PC-3 (cell line): ENCODE measurements at regions not wholly inside any gene's neighbourhood (a gene's known extent, or its start where the extent isn't known, plus 50 kb on each side); places are given as distances from the start of the nearest gene placed in this dataset.

Experiments used
- ATAC-seq: fragments of 200-7000 bp; cut with Tn5 transposase; 2 replicates; pipeline ENCODE4 v1.9.1; 2020; ENCODE audit warnings: mild to moderate bottlenecking, moderate library complexity
- BruUV-seq: library from RNA; stranded (reverse); fragments of 400-500 nt; replicated peaks from 2 replicates; lab custom pipeline; 2021; lab: Mats Ljungman, UMichigan
- CTCF ChIA-PET: fragments of 300-600 bp; sonication (Branson Sonifier 250); formaldehyde crosslinking; loops from one replicate; lab custom pipeline; 2022; ENCODE audit warnings: antibody characterized with exemption; lab: Charles Lee
- POLR2A ChIA-PET: fragments of 300-600 bp; sonication (Branson Sonifier 250); formaldehyde crosslinking; loops from one replicate; lab custom pipeline; 2022; ENCODE audit warnings: antibody characterized with exemption; ENCODE audit not compliant: unreplicated experiment; lab: Charles Lee
- DNase-seq: peaks from one replicate; pipeline ENCODE4 v3.0.0-alpha.2; 2015
- H2AFZ ChIP-seq: fragments of 300-600 bp; sonication (generic); 2 replicates; pipeline ENCODE4 v1.6.0; 2016; ENCODE audit warnings: antibody characterized with exemption, low read length
- H3F3A ChIP-seq: fragments of 300-600 bp; sonication (generic); one replicate; pipeline ENCODE4 v1.6.0; 2017; ENCODE audit warnings: antibody characterized with exemption, low read length, control low read depth, mild to moderate bottlenecking; ENCODE audit not compliant: unreplicated experiment
- H3K27ac ChIP-seq: fragments of 300-600 bp; sonication (generic); 2 replicates; pipeline ENCODE4 v1.5.1; 2016; ENCODE audit warnings: mild to moderate bottlenecking, low read length
- H3K27me3 ChIP-seq: fragments of 300-600 bp; sonication (generic); 2 replicates; pipeline ENCODE4 v1.6.1; 2016; ENCODE audit warnings: low read length, mixed read lengths
- H3K36me3 ChIP-seq: fragments of 300-600 bp; sonication (generic); 2 replicates; pipeline ENCODE4 v1.6.1; 2016; ENCODE audit warnings: low read depth, mixed run types, low read length, mixed read lengths
- H3K4me1 ChIP-seq: fragments of 300-600 bp; sonication (generic); 2 replicates; pipeline ENCODE4 v1.5.1; 2016; ENCODE audit warnings: low read length; ENCODE audit not compliant: insufficient read depth
- H3K4me2 ChIP-seq: fragments of 300-600 bp; sonication (generic); 2 replicates; pipeline ENCODE4 v1.6.0; 2016; ENCODE audit warnings: low read length
- H3K4me3 ChIP-seq: fragments of 300-600 bp; sonication (generic); 2 replicates; pipeline ENCODE4 v1.5.1; 2016; ENCODE audit warnings: mild to moderate bottlenecking, low read length, mixed read lengths
- H3K79me2 ChIP-seq: fragments of 300-600 bp; sonication (generic); 2 replicates; pipeline ENCODE4 v1.6.1; 2017; ENCODE audit warnings: low read length, mixed read lengths
- H3K9ac ChIP-seq: fragments of 300-600 bp; sonication (generic); 2 replicates; pipeline ENCODE4 v1.6.0; 2016; ENCODE audit warnings: mild to moderate bottlenecking, low read length
- H3K9me2 ChIP-seq: fragments of 300-600 bp; sonication (generic); replicated peaks from 2 replicates; pipeline ENCODE4 v1.6.1; 2016; ENCODE audit warnings: mixed run types, low read length, mixed read lengths
- H3K9me3 ChIP-seq: fragments of 300-600 bp; sonication (generic); 2 replicates; pipeline ENCODE4 v1.6.1; 2016; ENCODE audit warnings: low read length, mixed read lengths
- H4K20me1 ChIP-seq: fragments of 300-600 bp; sonication (generic); 2 replicates; pipeline ENCODE4 v1.6.1; 2016; ENCODE audit warnings: low read length, mixed read lengths
- EZH2 ChIP-seq: fragments of 300-600 bp; sonication (generic); IDR thresholded peaks from one replicate; pipeline ENCODE4 v1.6.1; 2017; ENCODE audit warnings: antibody characterized with exemption, mild to moderate bottlenecking, low read length; ENCODE audit not compliant: unreplicated experiment
- EZH2phosphoT487 ChIP-seq: fragments of 300-600 bp; sonication (generic); IDR thresholded peaks from 2 replicates; pipeline ENCODE4 v1.6.1; 2018; ENCODE audit warnings: mild to moderate bottlenecking, antibody characterized with exemption, low read length, borderline replicate concordance
- intact Hi-C: fragments of 100-400 bp; cut with micrococcal nuclease; formaldehyde crosslinking; loops from 2 replicates; pipeline ENCODE4 v1.9.0; 2023
- TF ChIP-seq, protein P1 (sequence below): fragments of 300-600 bp; sonication (generic); conservative IDR thresholded peaks from 2 replicates; pipeline ENCODE4 v1.5.1; 2017; ENCODE audit warnings: antibody characterized with exemption, low read depth, mild to moderate bottlenecking, low read length

DNA sequence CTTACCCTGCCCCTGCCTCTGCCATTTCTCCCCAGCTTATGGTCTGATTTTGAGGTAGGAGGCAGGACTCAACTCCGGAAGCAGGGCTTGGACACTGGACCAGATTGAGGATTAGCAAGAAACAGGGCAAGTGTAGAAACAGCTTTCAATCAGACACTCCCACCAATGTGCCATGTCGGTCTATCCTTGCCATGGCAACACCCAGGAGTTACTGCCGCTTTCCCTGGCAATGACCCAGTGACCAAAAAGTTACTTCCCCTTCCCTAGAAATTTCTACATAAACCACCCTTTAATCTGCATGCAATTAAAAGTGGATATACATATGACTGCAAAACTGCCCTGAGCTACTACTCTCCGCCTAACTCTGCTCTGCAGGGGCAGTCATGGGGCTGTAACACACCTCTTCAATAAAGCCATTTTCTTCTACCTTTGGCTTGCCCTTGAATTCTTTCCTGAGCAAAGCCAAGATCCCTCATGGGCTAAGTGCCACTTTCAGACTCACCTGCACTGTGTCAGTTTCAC lies 156.7 kb downstream of the LPIN1 start:
- Histone ChIP-seq H3K4me1 (no peaks in the 10 kb centered on the region), H3K9me3 (no peaks in the 10 kb centered on the region), H3K79me2 (no peaks in the 10 kb centered on the region), H4K20me1 (no peaks in the 10 kb centered on the region), H3K9ac (no peak overlapping the region), H3K36me3 (no peaks in the 10 kb centered on the region), H3K27ac (no peak overlapping the region), H3F3A (no peaks in the 10 kb centered on the region), H3K27me3 (no peaks in the 10 kb centered on the region), H3K9me2 (no peaks in the 10 kb centered on the region), H2AFZ (no peak overlapping the region), H3K4me2 (no peak overlapping the region), H3K4me3 (no peak overlapping the region)
- DNase-seq (no peak), ATAC-seq (no peak)
- POLR2A ChIA-PET = no interaction called here
- intact Hi-C loops = no loop called here
- TF ChIP-seq EZH2 = no peak
- no peak for TF ChIP-seq EZH2phosphoT487
- TF ChIP-seq, protein P1, sequence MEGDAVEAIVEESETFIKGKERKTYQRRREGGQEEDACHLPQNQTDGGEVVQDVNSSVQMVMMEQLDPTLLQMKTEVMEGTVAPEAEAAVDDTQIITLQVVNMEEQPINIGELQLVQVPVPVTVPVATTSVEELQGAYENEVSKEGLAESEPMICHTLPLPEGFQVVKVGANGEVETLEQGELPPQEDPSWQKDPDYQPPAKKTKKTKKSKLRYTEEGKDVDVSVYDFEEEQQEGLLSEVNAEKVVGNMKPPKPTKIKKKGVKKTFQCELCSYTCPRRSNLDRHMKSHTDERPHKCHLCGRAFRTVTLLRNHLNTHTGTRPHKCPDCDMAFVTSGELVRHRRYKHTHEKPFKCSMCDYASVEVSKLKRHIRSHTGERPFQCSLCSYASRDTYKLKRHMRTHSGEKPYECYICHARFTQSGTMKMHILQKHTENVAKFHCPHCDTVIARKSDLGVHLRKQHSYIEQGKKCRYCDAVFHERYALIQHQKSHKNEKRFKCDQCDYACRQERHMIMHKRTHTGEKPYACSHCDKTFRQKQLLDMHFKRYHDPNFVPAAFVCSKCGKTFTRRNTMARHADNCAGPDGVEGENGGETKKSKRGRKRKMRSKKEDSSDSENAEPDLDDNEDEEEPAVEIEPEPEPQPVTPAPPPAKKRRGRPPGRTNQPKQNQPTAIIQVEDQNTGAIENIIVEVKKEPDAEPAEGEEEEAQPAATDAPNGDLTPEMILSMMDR = no peak
- BruUV-seq = no TSS peak
- CTCF ChIA-PET = no interaction called here

DNA sequence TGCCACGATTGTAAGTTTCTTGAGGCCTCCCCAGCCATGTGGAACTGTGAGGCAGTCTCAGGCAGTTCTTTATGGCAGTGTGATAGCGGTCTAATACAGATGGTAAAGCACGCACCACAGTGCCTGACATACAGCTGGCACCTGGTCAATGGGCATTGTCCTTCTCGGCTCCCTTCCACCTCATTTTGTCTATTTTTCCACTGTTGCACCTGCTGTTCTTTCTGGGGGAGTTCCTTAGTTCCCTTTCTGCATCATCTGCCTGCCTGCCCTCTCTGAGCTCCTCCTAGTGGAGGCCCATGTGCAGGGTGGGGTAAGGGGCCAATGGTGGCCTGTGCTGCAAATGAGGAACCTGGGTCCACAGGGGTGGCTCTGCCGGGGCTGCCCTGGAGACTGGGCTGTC lies 157.6 kb downstream of the LPIN1 start:
- ATAC-seq = no peak

DNA sequence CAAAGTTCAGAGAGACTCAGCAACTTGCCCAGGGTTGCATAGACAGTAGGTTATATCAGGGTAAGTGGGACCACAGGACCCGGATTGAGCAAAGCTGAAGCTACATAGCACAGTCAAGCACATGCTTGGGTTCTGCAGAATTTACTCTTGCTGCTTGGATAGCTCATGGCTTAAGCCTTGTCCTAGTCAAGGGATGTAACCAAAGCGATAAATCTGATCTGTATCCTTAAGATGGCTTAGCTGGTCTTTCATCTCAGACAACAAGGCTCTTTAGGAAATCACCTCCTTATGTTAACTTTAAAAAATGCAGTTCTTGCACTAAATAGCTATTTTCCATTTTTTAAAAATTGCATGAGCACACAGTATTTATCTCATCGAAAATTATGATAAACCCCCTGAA lies 158.5 kb downstream of the LPIN1 start:
- no peak overlapping the region for H3K4me3 ChIP-seq
- POLR2A ChIA-PET = interaction anchor here (0.6 kb wide), 1 partner anchor 1014 kb away, joined by 4 read pairs; no protein-coding TSS in a partner anchor
- no peaks in the 10 kb centered on the region for H3K79me2 ChIP-seq
- H3F3A ChIP-seq = no peaks in the 10 kb centered on the region
- no peaks in the 10 kb centered on the region for H4K20me1 ChIP-seq
- no peaks in the 10 kb centered on the region for H3K4me1 ChIP-seq
- intact Hi-C loops = no loop called here
- CTCF ChIA-PET = no interaction called here
- no peaks in the 10 kb centered on the region for H3K9me3 ChIP-seq
- H3K9ac ChIP-seq = no peak overlapping the region
- no peak for ATAC-seq
- H3K36me3 ChIP-seq = no peaks in the 10 kb centered on the region
- DNase-seq = no peak
- H3K27ac ChIP-seq = no peak overlapping the region
- no peak overlapping the region for H2AFZ ChIP-seq
- TF ChIP-seq EZH2 (no peak), EZH2phosphoT487 (no peak)
- TF ChIP-seq, protein P1 = no peak
- H3K4me2 ChIP-seq = no peak overlapping the region
- H3K9me2 ChIP-seq = no peaks in the 10 kb centered on the region
- H3K27me3 ChIP-seq = no peaks in the 10 kb centered on the region
- BruUV-seq = no TSS peak

More for the DNA sequence above, 157.6 kb downstream of the LPIN1 start:
- Histone ChIP-seq H3K9me2 (no peaks in the 10 kb centered on the region), H3K27ac (no peak overlapping the region), H3K9ac (no peak overlapping the region), H3F3A (no peaks in the 10 kb centered on the region), H4K20me1 (no peaks in the 10 kb centered on the region), H3K4me2 (no peak overlapping the region), H2AFZ (no peak overlapping the region), H3K4me1 (no peaks in the 10 kb centered on the region), H3K36me3 (no peaks in the 10 kb centered on the region), H3K79me2 (no peaks in the 10 kb centered on the region), H3K4me3 (no peak overlapping the region), H3K27me3 (no peaks in the 10 kb centered on the region), H3K9me3 (no peaks in the 10 kb centered on the region)
- intact Hi-C loops = no loop called here
- no TSS peak for BruUV-seq
- no peak for DNase-seq
- no peak for TF ChIP-seq EZH2phosphoT487
- TF ChIP-seq, protein P1 = no peak
- TF ChIP-seq EZH2 = no peak
- CTCF ChIA-PET = no interaction called here
- POLR2A ChIA-PET = no interaction called here
